ENCODE measurements at regions not wholly inside any gene's neighbourhood (a gene's known extent, or its start where the extent isn't known, plus 50 kb on each side); places are given as distances from the start of the nearest gene placed in this dataset.

- TF ChIP-seq ZNF462 (CRISPR knock-in tag; IDR thresholded peaks at IDR 0.05) (no peak), NANOG (IDR thresholded peaks at IDR 0.05; ENCODE audit: borderline replicate concordance) (no peak), ZNF114 (CRISPR knock-in tag; IDR thresholded peaks at IDR 0.05) (no peak), STAT1 (IDR thresholded peaks at IDR 0.05; ENCODE audit: unreplicated experiment) (no peak), ZNF331 (CRISPR knock-in tag; IDR thresholded peaks at IDR 0.05; ENCODE audit: low read depth) (no peak), CTCF (conservative IDR thresholded peaks at IDR 0.05; ENCODE audit: low read depth in 2 of 2) (no peak), ETS1 (IDR thresholded peaks at IDR 0.05) (no peak), EZH2 (IDR thresholded peaks at IDR 0.05; ENCODE audit: low read depth, unreplicated experiment) (no peak), EZH2phosphoT487 (IDR thresholded peaks at IDR 0.05; ENCODE audit: unreplicated experiment) (no peak)
These were observed 283.7 kb upstream of the IRX4 start (continued) for GRCh38 chr5:2166306-2166978.

All from GM23338 (cell line).